HEK293T (cell line): ENCODE measurements at regions not wholly inside any gene's neighbourhood (a gene's known extent, or its start where the extent isn't known, plus 50 kb on each side); places are given as distances from the start of the nearest gene placed in this dataset.

Source experiments
- CTCF ChIA-PET: fragments of 350-600 bp; formaldehyde crosslinking; extraction: SDS; loops from one replicate; lab custom pipeline; 2021; ENCODE audit warnings: antibody characterized with exemption, inconsistent platforms; lab: Yijun Ruan, JAX
- POLR2A ChIA-PET: fragments of 350-600 bp; formaldehyde crosslinking; extraction: SDS; loops from one replicate; lab custom pipeline; 2020; ENCODE audit warnings: antibody characterized with exemption, inconsistent platforms; lab: Yijun Ruan, JAX
- DNase-seq: peaks from one replicate; pipeline ENCODE4 v3.0.0; 2012; ENCODE audit warnings: mixed read lengths; ENCODE audit errors: extremely low spot score
- ARNT ChIP-seq: fragments of 450-650 bp; IDR thresholded peaks from 2 replicates; pipeline ENCODE4 v1.6.1; 2017; ENCODE audit warnings: mild to moderate bottlenecking
- BHLHE40 ChIP-seq: fragments of 450-650 bp; IDR thresholded peaks from 2 replicates; pipeline ENCODE4 v1.6.1; 2016; ENCODE audit warnings: mild to moderate bottlenecking, moderate library complexity, borderline replicate concordance
- CTBP1 ChIP-seq: fragments of 450-650 bp; IDR thresholded peaks from 2 replicates; pipeline ENCODE4 v1.6.1; 2016; ENCODE audit warnings: borderline replicate concordance
- ELF4 ChIP-seq: fragments of 450-650 bp; IDR thresholded peaks from 2 replicates; pipeline ENCODE4 v1.6.1; 2017; ENCODE audit warnings: antibody characterized with exemption
- FOXA1 ChIP-seq: fragments of 450-650 bp; IDR thresholded peaks from 2 replicates; pipeline ENCODE4 v1.6.1; 2016; ENCODE audit warnings: mild to moderate bottlenecking
- FOXK2 ChIP-seq: fragments of 450-650 bp; IDR thresholded peaks from 2 replicates; pipeline ENCODE4 v1.6.1; 2016; ENCODE audit warnings: mild to moderate bottlenecking
- FOXM1 ChIP-seq: fragments of 450-650 bp; IDR thresholded peaks from 2 replicates; pipeline ENCODE4 v1.6.1; 2017; ENCODE audit warnings: mild to moderate bottlenecking, borderline replicate concordance
- HDGF ChIP-seq: fragments of 450-650 bp; IDR thresholded peaks from 2 replicates; pipeline ENCODE4 v1.6.1; 2017; ENCODE audit warnings: antibody characterized with exemption, borderline replicate concordance
- L3MBTL2 ChIP-seq: fragments of 450-650 bp; conservative IDR thresholded peaks from 2 replicates; pipeline ENCODE4 v1.6.1; 2016; ENCODE audit warnings: mild to moderate bottlenecking
- LEF1 ChIP-seq: fragments of 450-650 bp; IDR thresholded peaks from 2 replicates; pipeline ENCODE4 v1.6.1; 2017; ENCODE audit warnings: mild to moderate bottlenecking, borderline replicate concordance
- NFRKB ChIP-seq: fragments of 450-650 bp; IDR thresholded peaks from 2 replicates; pipeline ENCODE4 v1.6.1; 2016; ENCODE audit warnings: mild to moderate bottlenecking, moderate library complexity
- SP1 ChIP-seq: fragments of 450-650 bp; IDR thresholded peaks from 2 replicates; pipeline ENCODE4 v1.6.1; 2017
- SUZ12 ChIP-seq: fragments of 450-650 bp; IDR thresholded peaks from 2 replicates; pipeline ENCODE4 v1.6.1; 2016; ENCODE audit warnings: mild to moderate bottlenecking
- TARDBP ChIP-seq: fragments of 450-650 bp; IDR thresholded peaks from 2 replicates; pipeline ENCODE4 v1.6.1; 2016
- ZNF384 ChIP-seq: fragments of 450-650 bp; IDR thresholded peaks from 2 replicates; pipeline ENCODE4 v1.6.1; 2016
- TF ChIP-seq, protein P1 (sequence below): fragments of 450-650 bp; IDR thresholded peaks from 2 replicates; pipeline ENCODE4 v1.6.1; 2016

DNA sequence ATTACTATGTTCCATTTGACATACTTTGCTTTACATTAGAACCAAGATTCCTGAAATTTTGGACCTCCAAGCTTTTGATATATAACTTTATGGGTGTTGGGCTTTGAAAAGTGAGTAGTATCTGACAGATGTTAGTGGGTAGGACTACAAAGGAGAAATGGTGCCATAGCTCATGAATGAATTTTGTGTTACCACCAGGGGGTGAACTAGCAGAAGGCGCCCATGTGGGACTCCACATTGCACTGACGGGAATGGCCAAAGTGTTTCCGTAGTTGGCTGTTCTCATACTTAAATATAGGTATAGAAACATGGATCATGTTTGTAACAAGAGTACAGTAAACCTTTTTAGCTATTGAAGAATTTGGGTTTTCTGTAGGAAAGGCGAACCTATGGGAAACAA, 337.5 kb downstream of the FLRT2 start:
- no peak for DNase-seq
- TF ChIP-seq LEF1, result no peak
- TF ChIP-seq BHLHE40, result no peak
- TF ChIP-seq ZNF384, result no peak
- no peak for TF ChIP-seq SP1
- no peak for TF ChIP-seq TARDBP
- no peak for TF ChIP-seq FOXK2
- TF ChIP-seq SUZ12, result no peak
- TF ChIP-seq L3MBTL2, result no peak
- no peak for TF ChIP-seq CTBP1
- TF ChIP-seq FOXM1, result no peak
- no peak for TF ChIP-seq HDGF
- ChIA-PET CTCF (interaction anchor here (1.1 kb wide), 1 partner anchor 13 kb away, joined by 3 read pairs; no protein-coding TSS in a partner anchor), POLR2A (no interaction called here)

DNA sequence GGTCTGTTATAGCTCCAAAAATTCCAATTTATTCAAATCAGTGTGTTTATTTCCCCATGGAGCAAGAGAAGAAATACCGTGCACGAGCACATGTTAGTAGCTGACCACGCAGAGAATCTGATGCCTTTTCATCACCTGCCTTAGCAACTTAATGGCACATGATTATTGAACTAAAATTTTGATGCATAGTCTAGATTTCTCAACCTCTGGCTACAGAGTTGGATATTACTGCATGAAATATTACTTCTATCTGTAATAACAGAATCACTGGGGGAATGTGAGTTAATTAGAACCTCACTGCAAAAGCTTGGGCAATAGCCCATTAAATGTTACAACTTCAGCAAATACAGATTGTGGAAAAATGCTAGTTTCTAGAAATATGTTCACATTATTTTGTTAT, 335.8 kb downstream of the FLRT2 start:
- POLR2A ChIA-PET, result no interaction called here
- CTCF ChIA-PET, result no interaction called here

DNA sequence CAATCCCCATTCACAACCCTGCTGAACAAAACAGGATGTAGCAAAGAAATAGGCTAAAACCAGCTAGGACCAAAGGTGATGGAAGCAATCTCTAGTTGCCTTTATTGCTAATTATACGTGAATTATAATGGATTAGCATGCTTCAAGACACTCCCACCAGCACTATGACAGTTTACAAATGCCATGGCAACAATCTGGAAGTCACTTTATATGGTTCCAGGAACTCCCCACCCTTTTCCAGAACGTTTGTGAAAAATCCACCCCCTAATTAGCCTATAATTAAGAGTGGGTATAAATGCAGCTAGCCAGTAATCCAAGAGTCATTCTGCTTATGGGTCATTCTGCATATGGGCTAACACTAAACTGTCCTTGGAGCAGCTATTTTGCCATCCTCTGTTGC, 328.7 kb downstream of the FLRT2 start:
- ChIA-PET CTCF (no interaction called here), POLR2A (no interaction called here)
- DNase-seq, result no peak
- TF ChIP-seq SP1 (no peak), SUZ12 (no peak), ELF4 (no peak), HDGF (no peak), TARDBP (no peak), FOXA1 (no peak), L3MBTL2 (no peak), ZNF384 (no peak), FOXM1 (no peak), FOXK2 (no peak), ARNT (no peak), CTBP1 (no peak)
- TF ChIP-seq, protein P1, sequence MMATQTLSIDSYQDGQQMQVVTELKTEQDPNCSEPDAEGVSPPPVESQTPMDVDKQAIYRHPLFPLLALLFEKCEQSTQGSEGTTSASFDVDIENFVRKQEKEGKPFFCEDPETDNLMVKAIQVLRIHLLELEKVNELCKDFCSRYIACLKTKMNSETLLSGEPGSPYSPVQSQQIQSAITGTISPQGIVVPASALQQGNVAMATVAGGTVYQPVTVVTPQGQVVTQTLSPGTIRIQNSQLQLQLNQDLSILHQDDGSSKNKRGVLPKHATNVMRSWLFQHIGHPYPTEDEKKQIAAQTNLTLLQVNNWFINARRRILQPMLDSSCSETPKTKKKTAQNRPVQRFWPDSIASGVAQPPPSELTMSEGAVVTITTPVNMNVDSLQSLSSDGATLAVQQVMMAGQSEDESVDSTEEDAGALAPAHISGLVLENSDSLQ, result no peak

More for the DNA sequence above, 335.8 kb downstream of the FLRT2 start:
- no peak for DNase-seq
- TF ChIP-seq BHLHE40 (no peak), ELF4 (no peak), TARDBP (no peak), CTBP1 (no peak), FOXA1 (no peak), NFRKB (no peak), FOXK2 (no peak), ARNT (no peak), FOXM1 (no peak), SP1 (no peak), LEF1 (no peak), ZNF384 (no peak), HDGF (no peak), L3MBTL2 (no peak), SUZ12 (no peak)
- TF ChIP-seq, protein P1, result no peak

DNA sequence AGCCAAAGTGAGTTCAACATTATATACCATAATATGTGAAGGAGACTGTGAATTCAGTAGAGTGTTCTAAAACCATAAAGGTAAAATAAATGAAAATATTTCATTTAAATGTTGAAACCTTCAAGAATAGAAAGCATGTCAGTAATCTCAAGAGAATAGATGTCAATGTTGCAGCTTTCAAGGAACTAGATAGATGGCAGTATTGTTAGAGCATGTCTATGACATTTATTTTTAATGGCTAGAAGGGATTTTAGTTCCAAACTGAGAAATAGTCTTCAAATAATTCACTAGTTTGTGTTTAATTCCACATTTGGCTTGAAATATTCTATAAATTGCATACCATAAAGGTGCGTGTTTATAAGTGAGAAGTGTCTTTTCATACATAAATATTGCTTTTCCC, 326.5 kb downstream of the FLRT2 start:
- no peak for DNase-seq
- TF ChIP-seq L3MBTL2 (no peak), ELF4 (no peak), CTBP1 (no peak), LEF1 (no peak), NFRKB (no peak), TARDBP (no peak), ZNF384 (no peak), SUZ12 (no peak), ARNT (no peak), FOXA1 (no peak), FOXK2 (no peak), HDGF (no peak), BHLHE40 (no peak), SP1 (no peak), FOXM1 (no peak)
- TF ChIP-seq, protein P1, result no peak
- POLR2A ChIA-PET, result no interaction called here
- CTCF ChIA-PET, result no interaction called here

DNA sequence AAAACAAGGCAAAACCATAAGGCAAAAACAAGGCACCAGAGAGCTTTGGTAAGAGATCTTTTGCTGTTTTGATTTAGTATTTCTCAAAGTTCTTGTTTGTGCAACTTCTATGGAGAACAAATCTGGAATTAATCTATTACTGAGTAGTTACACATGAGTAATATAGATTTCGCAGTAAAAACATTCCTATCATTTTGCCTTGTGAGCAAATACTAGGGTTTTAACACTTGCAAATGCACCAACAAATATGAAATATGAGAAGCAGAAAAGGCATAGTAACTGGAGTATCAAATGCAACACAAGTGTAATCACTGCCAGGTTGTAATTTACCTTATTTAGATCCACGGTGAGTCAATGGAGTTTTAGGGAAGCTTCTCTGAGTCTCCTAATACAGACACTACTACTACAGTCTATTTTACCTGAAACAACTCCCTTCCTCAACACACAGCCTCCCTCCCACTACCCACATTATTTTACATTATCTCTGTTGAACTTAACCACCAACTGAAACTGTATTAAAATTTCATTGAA, 324.1 kb downstream of the FLRT2 start:
- CTCF ChIA-PET, result interaction anchor here (1.1 kb wide), 1 partner anchor 14 kb away, joined by 3 read pairs; no protein-coding TSS in a partner anchor
- POLR2A ChIA-PET, result no interaction called here
- DNase-seq, result no peak

More for the DNA sequence above, 324.1 kb downstream of the FLRT2 start:
- TF ChIP-seq HDGF (no peak), BHLHE40 (no peak), FOXK2 (no peak), ZNF384 (no peak), FOXA1 (no peak), ARNT (no peak), LEF1 (no peak)
- TF ChIP-seq, protein P1, result no peak
